ENCODE measurements at regions not wholly inside any gene's neighbourhood (a gene's known extent, or its start where the extent isn't known, plus 50 kb on each side); places are given as distances from the start of the nearest gene placed in this dataset.

DNA sequence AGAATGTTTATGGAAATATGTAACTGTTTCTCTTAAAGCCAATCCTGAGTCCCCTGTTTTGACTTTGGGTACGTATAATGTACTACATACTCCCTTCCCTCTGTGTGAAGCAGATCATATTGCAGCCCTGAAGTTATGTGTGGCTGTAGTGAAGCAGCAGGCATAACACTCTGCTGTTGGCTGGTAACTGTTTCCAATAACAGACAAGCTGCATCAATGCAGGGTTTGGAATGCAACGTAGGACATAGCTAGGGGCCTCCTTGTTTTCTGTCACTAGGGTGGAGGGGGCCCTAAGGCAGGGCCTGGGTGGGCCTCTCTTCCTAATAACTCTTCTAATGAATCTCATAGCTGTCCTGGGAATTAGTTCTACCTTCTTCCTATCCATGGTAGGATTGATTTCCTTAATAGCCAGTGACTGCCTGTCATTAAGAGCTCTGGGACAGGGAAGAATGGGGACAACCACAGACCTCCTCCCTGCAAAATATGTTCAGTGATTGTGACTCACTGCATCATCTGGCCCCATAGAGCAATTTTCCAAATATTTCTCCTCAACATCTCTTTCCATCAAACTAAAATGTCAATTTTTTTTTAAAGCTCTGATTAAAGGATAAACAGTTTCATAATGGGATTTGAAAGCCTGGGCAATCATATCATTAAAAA, 129.6 kb upstream of the HMHB1 start:
- ATAC-seq: no peak
- no peak for DNase-seq (ENCODE audit: low spot score)
- Mint-ChIP-seq H3K27me3 (ENCODE audit: low read depth) (no peaks in the 10 kb centered on the region), H3K4me3 (no peak overlapping the region), H3K9me3 (no peaks in the 10 kb centered on the region), H3K36me3 (no peaks in the 10 kb centered on the region), H3K27ac (no peak overlapping the region), H3K4me1 (no peaks in the 10 kb centered on the region)
- no peak for TF ChIP-seq OVOL2 (CRISPR knock-in tag; IDR thresholded peaks at IDR 0.05; ENCODE audit: borderline replicate concordance)
- no peak for TF ChIP-seq GTF2I (CRISPR knock-in tag; conservative IDR thresholded peaks at IDR 0.05)
- TF ChIP-seq, protein P1, sequence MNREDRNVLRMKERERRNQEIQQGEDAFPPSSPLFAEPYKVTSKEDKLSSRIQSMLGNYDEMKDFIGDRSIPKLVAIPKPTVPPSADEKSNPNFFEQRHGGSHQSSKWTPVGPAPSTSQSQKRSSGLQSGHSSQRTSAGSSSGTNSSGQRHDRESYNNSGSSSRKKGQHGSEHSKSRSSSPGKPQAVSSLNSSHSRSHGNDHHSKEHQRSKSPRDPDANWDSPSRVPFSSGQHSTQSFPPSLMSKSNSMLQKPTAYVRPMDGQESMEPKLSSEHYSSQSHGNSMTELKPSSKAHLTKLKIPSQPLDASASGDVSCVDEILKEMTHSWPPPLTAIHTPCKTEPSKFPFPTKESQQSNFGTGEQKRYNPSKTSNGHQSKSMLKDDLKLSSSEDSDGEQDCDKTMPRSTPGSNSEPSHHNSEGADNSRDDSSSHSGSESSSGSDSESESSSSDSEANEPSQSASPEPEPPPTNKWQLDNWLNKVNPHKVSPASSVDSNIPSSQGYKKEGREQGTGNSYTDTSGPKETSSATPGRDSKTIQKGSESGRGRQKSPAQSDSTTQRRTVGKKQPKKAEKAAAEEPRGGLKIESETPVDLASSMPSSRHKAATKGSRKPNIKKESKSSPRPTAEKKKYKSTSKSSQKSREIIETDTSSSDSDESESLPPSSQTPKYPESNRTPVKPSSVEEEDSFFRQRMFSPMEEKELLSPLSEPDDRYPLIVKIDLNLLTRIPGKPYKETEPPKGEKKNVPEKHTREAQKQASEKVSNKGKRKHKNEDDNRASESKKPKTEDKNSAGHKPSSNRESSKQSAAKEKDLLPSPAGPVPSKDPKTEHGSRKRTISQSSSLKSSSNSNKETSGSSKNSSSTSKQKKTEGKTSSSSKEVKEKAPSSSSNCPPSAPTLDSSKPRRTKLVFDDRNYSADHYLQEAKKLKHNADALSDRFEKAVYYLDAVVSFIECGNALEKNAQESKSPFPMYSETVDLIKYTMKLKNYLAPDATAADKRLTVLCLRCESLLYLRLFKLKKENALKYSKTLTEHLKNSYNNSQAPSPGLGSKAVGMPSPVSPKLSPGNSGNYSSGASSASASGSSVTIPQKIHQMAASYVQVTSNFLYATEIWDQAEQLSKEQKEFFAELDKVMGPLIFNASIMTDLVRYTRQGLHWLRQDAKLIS (CRISPR knock-in tag; IDR thresholded peaks at IDR 0.05; ENCODE audit: borderline replicate concordance): no peak
- TF ChIP-seq, protein P2, sequence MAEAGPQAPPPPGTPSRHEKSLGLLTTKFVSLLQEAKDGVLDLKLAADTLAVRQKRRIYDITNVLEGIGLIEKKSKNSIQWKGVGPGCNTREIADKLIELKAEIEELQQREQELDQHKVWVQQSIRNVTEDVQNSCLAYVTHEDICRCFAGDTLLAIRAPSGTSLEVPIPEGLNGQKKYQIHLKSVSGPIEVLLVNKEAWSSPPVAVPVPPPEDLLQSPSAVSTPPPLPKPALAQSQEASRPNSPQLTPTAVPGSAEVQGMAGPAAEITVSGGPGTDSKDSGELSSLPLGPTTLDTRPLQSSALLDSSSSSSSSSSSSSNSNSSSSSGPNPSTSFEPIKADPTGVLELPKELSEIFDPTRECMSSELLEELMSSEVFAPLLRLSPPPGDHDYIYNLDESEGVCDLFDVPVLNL (CRISPR knock-in tag; IDR thresholded peaks at IDR 0.05; ENCODE audit: borderline replicate concordance, low read depth): no peak
- TF ChIP-seq, protein P3, sequence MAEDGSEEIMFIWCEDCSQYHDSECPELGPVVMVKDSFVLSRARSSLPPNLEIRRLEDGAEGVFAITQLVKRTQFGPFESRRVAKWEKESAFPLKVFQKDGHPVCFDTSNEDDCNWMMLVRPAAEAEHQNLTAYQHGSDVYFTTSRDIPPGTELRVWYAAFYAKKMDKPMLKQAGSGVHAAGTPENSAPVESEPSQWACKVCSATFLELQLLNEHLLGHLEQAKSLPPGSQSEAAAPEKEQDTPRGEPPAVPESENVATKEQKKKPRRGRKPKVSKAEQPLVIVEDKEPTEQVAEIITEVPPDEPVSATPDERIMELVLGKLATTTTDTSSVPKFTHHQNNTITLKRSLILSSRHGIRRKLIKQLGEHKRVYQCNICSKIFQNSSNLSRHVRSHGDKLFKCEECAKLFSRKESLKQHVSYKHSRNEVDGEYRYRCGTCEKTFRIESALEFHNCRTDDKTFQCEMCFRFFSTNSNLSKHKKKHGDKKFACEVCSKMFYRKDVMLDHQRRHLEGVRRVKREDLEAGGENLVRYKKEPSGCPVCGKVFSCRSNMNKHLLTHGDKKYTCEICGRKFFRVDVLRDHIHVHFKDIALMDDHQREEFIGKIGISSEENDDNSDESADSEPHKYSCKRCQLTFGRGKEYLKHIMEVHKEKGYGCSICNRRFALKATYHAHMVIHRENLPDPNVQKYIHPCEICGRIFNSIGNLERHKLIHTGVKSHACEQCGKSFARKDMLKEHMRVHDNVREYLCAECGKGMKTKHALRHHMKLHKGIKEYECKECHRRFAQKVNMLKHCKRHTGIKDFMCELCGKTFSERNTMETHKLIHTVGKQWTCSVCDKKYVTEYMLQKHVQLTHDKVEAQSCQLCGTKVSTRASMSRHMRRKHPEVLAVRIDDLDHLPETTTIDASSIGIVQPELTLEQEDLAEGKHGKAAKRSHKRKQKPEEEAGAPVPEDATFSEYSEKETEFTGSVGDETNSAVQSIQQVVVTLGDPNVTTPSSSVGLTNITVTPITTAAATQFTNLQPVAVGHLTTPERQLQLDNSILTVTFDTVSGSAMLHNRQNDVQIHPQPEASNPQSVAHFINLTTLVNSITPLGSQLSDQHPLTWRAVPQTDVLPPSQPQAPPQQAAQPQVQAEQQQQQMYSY (CRISPR knock-in tag; IDR thresholded peaks at IDR 0.05): no peak
- CTCF ChIA-PET: interaction anchor here (0.9 kb wide), 1 partner anchor 460 kb away, joined by 3 read pairs; no protein-coding TSS in a partner anchor
- POLR2A ChIA-PET: no interaction called here

DNA sequence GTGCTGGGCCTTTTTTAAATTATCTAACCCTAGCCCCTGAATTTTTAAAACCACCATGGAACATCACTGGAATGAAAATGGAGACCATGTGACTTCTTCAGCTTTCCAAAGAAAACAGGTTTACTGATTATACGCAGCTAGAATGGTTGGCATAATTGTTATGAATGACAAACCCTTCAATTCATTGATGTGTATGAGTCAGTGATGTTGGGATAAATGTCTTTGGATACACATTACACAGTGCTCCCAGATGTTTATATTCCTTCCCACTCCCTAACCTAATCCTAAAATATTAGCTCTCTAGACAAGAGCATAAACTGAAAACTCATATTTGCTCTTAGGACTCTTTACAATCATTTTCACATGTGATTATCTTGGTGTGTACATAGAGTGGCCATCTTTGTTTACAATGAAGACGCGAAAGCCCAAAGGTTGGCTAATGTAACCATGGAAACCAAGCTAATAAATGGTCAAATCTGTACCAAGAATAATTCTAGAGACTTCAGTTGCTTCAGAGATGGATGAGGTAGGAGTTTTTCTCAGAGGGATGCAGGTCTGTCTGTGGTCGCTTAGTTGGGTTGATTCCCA, 131.2 kb upstream of the HMHB1 start:
- Mint-ChIP-seq H3K4me1 (no peaks in the 10 kb centered on the region), H3K27me3 (ENCODE audit: low read depth) (no peaks in the 10 kb centered on the region), H3K9me3 (no peaks in the 10 kb centered on the region), H3K36me3 (no peaks in the 10 kb centered on the region), H3K4me3 (no peak overlapping the region), H3K27ac (no peak overlapping the region)
- ChIA-PET POLR2A (no interaction called here), CTCF (no interaction called here)
- ATAC-seq (no peak), DNase-seq (ENCODE audit: low spot score) (no peak)
- TF ChIP-seq GABPB1 (CRISPR knock-in tag; IDR thresholded peaks at IDR 0.05): peak; percentile 49; the same call in 1 of the 2 replicates
- no peak for TF ChIP-seq ZNF232 (CRISPR knock-in tag; IDR thresholded peaks at IDR 0.05)

DNA sequence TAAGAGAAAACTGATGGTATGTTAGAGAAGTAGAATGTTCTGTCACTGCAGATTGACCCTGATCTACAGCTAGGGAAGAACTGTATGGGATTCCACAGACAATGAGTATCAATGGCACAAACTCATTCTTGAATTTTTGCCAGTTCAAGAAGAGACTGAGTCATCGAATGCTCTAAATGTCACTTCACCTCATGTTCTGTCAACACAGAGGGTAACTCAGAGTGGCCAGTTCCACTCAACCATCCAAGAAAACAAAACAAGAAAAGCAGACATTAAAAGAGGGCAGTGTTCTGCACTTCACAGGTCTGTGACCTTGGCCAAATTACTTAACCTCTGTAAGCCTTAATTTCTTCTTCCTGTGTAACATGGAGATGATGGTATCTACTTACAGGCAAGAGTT, 132.2 kb upstream of the HMHB1 start:
- no peak for ATAC-seq

More for the DNA sequence above, 132.2 kb upstream of the HMHB1 start:
- Mint-ChIP-seq H3K27me3 (ENCODE audit: low read depth) (no peaks in the 10 kb centered on the region), H3K36me3 (no peaks in the 10 kb centered on the region), H3K9me3 (no peaks in the 10 kb centered on the region), H3K27ac (no peak overlapping the region), H3K4me1 (peaks cover under 1% of the 10 kb centered on the region), H3K4me3 (no peak overlapping the region)
- CTCF ChIA-PET: no interaction called here
- no peak for DNase-seq (ENCODE audit: low spot score)
- TF ChIP-seq SMAD3 (CRISPR knock-in tag; IDR thresholded peaks at IDR 0.05; ENCODE audit: borderline replicate concordance) (no peak), NR2C2 (CRISPR knock-in tag; IDR thresholded peaks at IDR 0.05) (no peak), CREB1 (CRISPR knock-in tag; IDR thresholded peaks at IDR 0.05) (no peak), ELF4 (CRISPR knock-in tag; IDR thresholded peaks at IDR 0.05; ENCODE audit: low read depth) (no peak), ZNF416 (CRISPR knock-in tag; IDR thresholded peaks at IDR 0.05) (no peak), SOX15 (CRISPR knock-in tag; IDR thresholded peaks at IDR 0.05) (no peak), MYBL2 (CRISPR knock-in tag; IDR thresholded peaks at IDR 0.05) (no peak), JUN (CRISPR knock-in tag; IDR thresholded peaks at IDR 0.05) (no peak), FOXP1 (CRISPR knock-in tag; IDR thresholded peaks at IDR 0.05; ENCODE audit: borderline replicate concordance) (no peak), NR3C1 (CRISPR knock-in tag; conservative IDR thresholded peaks at IDR 0.05; ENCODE audit: low read depth) (no peak), GABPB1 (CRISPR knock-in tag; IDR thresholded peaks at IDR 0.05) (no peak; the same call in 1 of the 2 replicates), NFATC4 (CRISPR knock-in tag; IDR thresholded peaks at IDR 0.05) (no peak)
- TF ChIP-seq, protein P4, sequence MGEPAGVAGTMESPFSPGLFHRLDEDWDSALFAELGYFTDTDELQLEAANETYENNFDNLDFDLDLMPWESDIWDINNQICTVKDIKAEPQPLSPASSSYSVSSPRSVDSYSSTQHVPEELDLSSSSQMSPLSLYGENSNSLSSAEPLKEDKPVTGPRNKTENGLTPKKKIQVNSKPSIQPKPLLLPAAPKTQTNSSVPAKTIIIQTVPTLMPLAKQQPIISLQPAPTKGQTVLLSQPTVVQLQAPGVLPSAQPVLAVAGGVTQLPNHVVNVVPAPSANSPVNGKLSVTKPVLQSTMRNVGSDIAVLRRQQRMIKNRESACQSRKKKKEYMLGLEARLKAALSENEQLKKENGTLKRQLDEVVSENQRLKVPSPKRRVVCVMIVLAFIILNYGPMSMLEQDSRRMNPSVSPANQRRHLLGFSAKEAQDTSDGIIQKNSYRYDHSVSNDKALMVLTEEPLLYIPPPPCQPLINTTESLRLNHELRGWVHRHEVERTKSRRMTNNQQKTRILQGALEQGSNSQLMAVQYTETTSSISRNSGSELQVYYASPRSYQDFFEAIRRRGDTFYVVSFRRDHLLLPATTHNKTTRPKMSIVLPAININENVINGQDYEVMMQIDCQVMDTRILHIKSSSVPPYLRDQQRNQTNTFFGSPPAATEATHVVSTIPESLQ (CRISPR knock-in tag; IDR thresholded peaks at IDR 0.05): no peak
- TF ChIP-seq, protein P5, sequence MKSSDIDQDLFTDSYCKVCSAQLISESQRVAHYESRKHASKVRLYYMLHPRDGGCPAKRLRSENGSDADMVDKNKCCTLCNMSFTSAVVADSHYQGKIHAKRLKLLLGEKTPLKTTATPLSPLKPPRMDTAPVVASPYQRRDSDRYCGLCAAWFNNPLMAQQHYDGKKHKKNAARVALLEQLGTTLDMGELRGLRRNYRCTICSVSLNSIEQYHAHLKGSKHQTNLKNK (CRISPR knock-in tag; IDR thresholded peaks at IDR 0.05): no peak
- TF ChIP-seq, protein P6, sequence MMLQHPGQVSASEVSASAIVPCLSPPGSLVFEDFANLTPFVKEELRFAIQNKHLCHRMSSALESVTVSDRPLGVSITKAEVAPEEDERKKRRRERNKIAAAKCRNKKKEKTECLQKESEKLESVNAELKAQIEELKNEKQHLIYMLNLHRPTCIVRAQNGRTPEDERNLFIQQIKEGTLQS (CRISPR knock-in tag; conservative IDR thresholded peaks at IDR 0.05): no peak
- POLR2A ChIA-PET: no interaction called here
